Ascending aorta (tissue), 2 donors: ENCODE measurements at regions not wholly inside any gene's neighbourhood (a gene's known extent, or its start where the extent isn't known, plus 50 kb on each side); places are given as distances from the start of the nearest gene placed in this dataset.

Source experiments
- DNase-seq, 2 donors: peaks; one replicate each; pipeline ENCODE4 v3.0.0-alpha.2; 2019; ENCODE audit warnings: low spot score in 2 of 2
- H3K27ac ChIP-seq, 2 donors: fragments of 200-600 bp; sonication (generic); one replicate each; pipeline ENCODE4 v1.5.1; 2016 to 2017; ENCODE audit warnings: mild to moderate bottlenecking in 1 of 2
- H3K27me3 ChIP-seq: fragments of 200-600 bp; sonication (generic); one replicate; pipeline ENCODE4 v1.5.1; 2017
- H3K36me3 ChIP-seq, 2 donors: fragments of 200-600 bp; sonication (generic); one replicate each; pipeline ENCODE4 v1.5.1; 2016
- H3K4me1 ChIP-seq, 2 donors: fragments of 200-600 bp; sonication (generic); one replicate each; pipeline ENCODE4 v1.5.1; 2016 to 2017; ENCODE audit warnings: mild to moderate bottlenecking in 1 of 2
- H3K4me3 ChIP-seq, 2 donors: fragments of 200-600 bp; sonication (generic); one replicate each; pipeline ENCODE4 v1.5.1; 2016 to 2017; ENCODE audit warnings: mild to moderate bottlenecking in 1 of 2
- H3K9me3 ChIP-seq, 2 donors: fragments of 200-600 bp; sonication (generic); one replicate each; pipeline ENCODE4 v1.5.1; 2016
- CTCF ChIP-seq, 3 experiments: fragments of 200-600 bp in 2 of 3; fragments of 450-650 bp in 1 of 3; sonication (generic) in 2 of 3; IDR thresholded peaks; one replicate each; pipeline ENCODE4 v1.5.1; 2016 to 2019; ENCODE audit warnings: antibody characterized with exemption in 3 of 3, mild to moderate bottlenecking in 1 of 3, moderate library complexity in 1 of 3
- intact Hi-C: fragments of 100-400 bp; cut with DNase I; formaldehyde crosslinking; loops from one replicate; pipeline ENCODE4 v1.15.1; 2023

GRCh38 chr4:124053872-124054538 is 657.4 kb downstream of the SPRY1 start:
- Histone ChIP-seq H3K9me3 (no peaks in the 10 kb centered on the region), H3K36me3 (no peaks in the 10 kb centered on the region), H3K27me3 (no peaks in the 10 kb centered on the region), H3K4me3 (no peak overlapping the region), H3K27ac (peak overlapping the region in 1 of 2 donors; percentile 53), H3K4me1 (peaks cover 0 to 4% of the 10 kb centered on the region in 2 donors)
- DNase-seq, result no peak
- intact Hi-C loops, result no loop called here
- no peak for TF ChIP-seq CTCF (IDR thresholded peaks at IDR 0.05)

GRCh38 chr4:124055336-124055735 is 657.2 kb downstream of the ANKRD50 start:
- peaks cover 0 to 5% of the 10 kb centered on the region in 2 donors for H3K4me1 ChIP-seq
- H3K36me3 ChIP-seq, result no peaks in the 10 kb centered on the region
- H3K9me3 ChIP-seq, result no peaks in the 10 kb centered on the region
- DNase-seq, result no peak
- no peaks in the 10 kb centered on the region for H3K27me3 ChIP-seq
- peak overlapping the region; percentile 53 to 66 for H3K27ac ChIP-seq
- intact Hi-C loops, result no loop called here
- H3K4me3 ChIP-seq, result no peak overlapping the region
- TF ChIP-seq CTCF (IDR thresholded peaks at IDR 0.05), result no peak

GRCh38 chr4:124055896-124056295 is 656.6 kb downstream of the ANKRD50 start:
- TF ChIP-seq CTCF (IDR thresholded peaks at IDR 0.05), result no peak
- no peak for DNase-seq
- peaks cover 2 to 10% of the 10 kb centered on the region in 2 donors for H3K4me1 ChIP-seq
- H3K9me3 ChIP-seq, result no peaks in the 10 kb centered on the region
- H3K36me3 ChIP-seq, result no peaks in the 10 kb centered on the region
- H3K4me3 ChIP-seq, result no peak overlapping the region
- H3K27ac ChIP-seq, result peak overlapping the region; percentile 53 to 66
- intact Hi-C loops, result no loop called here
- no peaks in the 10 kb centered on the region for H3K27me3 ChIP-seq

- intact Hi-C loops, result no loop called here
- no peak for TF ChIP-seq CTCF (IDR thresholded peaks at IDR 0.05)
- DNase-seq, result peak in 1 of 2 donors; percentile 78
Observed at GRCh38 chr4:124060261-124060918, 652.1 kb downstream of the ANKRD50 start.

GRCh38 chr4:124061413-124061812 is 651.1 kb downstream of the ANKRD50 start:
- Histone ChIP-seq H3K27me3 (no peaks in the 10 kb centered on the region), H3K4me1 (peaks cover 8 to 22% of the 10 kb centered on the region in 2 donors), H3K4me3 (no peak overlapping the region), H3K27ac (peak overlapping the region; percentile 61 to 81), H3K36me3 (no peaks in the 10 kb centered on the region), H3K9me3 (no peaks in the 10 kb centered on the region)
- no peak for DNase-seq
- intact Hi-C loops, result no loop called here
- TF ChIP-seq CTCF (IDR thresholded peaks at IDR 0.05), result no peak

More at GRCh38 chr4:124060261-124060918, 652.1 kb downstream of the ANKRD50 start:
- peak overlapping the region; percentile 61 to 81 for H3K27ac ChIP-seq
- H3K4me3 ChIP-seq, result peak overlapping the region in 1 of 2 donors; percentile 22
- H3K9me3 ChIP-seq, result no peaks in the 10 kb centered on the region
- peaks cover 8 to 24% of the 10 kb centered on the region in 2 donors for H3K4me1 ChIP-seq
- no peaks in the 10 kb centered on the region for H3K36me3 ChIP-seq
- no peaks in the 10 kb centered on the region for H3K27me3 ChIP-seq
